ENCODE measurements at regions not wholly inside any gene's neighbourhood (a gene's known extent, or its start where the extent isn't known, plus 50 kb on each side); places are given as distances from the start of the nearest gene placed in this dataset.

DNA sequence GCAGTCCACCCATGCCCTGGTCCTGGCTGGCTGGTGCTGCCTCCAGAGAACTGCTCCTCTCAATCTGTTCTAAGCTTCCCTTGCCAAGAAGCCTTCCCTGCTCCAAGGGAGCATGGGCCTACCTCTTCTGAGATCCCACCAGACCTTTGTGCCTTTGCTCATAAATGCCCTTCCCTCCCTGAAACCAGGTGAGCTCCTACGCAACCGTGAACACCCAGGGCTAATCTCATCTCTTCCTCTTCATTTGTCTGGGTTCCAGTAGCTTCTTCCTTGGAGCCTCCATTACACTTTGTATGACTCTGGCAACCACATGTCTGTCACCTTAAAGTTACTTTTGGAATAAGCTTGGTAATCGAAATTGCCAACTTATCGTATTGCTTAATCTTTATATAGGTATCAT is 270.6 kb downstream of the PBX3 start:
- DNase-seq (ENCODE audit: low read depth, low spot score): no peak
- Histone ChIP-seq H3K27me3 (ENCODE audit: control insufficient read depth, insufficient read depth, low read length) (peaks cover 10% of the 10 kb centered on the region), H3K9me3 (ENCODE audit: control insufficient read depth, insufficient read depth, low read length) (no peaks in the 10 kb centered on the region; the same call in 1 of the 2 replicates), H3K4me3 (ENCODE audit: low read depth, low read length) (no peak overlapping the region), H3K27ac (ENCODE audit: low read depth, low read length) (no peak overlapping the region)
- CTCF ChIA-PET: interaction anchor here (0.9 kb wide), 1 partner anchor 474 kb away, joined by 3 read pairs; no protein-coding TSS in a partner anchor
- POLR2A ChIA-PET: no interaction called here
- TF ChIP-seq, protein P1, sequence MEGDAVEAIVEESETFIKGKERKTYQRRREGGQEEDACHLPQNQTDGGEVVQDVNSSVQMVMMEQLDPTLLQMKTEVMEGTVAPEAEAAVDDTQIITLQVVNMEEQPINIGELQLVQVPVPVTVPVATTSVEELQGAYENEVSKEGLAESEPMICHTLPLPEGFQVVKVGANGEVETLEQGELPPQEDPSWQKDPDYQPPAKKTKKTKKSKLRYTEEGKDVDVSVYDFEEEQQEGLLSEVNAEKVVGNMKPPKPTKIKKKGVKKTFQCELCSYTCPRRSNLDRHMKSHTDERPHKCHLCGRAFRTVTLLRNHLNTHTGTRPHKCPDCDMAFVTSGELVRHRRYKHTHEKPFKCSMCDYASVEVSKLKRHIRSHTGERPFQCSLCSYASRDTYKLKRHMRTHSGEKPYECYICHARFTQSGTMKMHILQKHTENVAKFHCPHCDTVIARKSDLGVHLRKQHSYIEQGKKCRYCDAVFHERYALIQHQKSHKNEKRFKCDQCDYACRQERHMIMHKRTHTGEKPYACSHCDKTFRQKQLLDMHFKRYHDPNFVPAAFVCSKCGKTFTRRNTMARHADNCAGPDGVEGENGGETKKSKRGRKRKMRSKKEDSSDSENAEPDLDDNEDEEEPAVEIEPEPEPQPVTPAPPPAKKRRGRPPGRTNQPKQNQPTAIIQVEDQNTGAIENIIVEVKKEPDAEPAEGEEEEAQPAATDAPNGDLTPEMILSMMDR (IDR thresholded peaks at IDR 0.05; ENCODE audit: low read depth, low read length): no peak

DNA sequence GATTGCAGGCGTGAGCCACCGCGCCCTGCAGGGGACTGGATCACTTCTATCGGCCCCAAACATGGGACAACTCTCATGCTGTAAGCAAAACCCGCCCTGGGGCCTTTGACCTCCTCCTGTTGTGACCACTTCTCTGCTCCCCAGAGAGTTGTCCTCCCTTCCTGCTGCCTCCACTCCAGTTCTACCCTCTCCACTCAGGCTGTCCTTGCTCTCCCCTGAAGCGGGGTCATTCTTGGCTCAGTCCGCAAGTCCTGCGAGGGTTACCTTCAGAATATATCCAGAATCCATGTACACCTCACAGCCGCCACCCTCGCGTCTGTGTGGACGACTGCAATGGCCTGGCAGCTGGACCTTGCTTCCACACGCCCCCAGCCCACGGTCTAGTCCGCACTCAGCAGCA is 273.7 kb downstream of the PBX3 start:
- ChIA-PET POLR2A (no interaction called here), CTCF (no interaction called here)
- H3K27ac ChIP-seq (ENCODE audit: low read depth, low read length): no peak overlapping the region

DNA sequence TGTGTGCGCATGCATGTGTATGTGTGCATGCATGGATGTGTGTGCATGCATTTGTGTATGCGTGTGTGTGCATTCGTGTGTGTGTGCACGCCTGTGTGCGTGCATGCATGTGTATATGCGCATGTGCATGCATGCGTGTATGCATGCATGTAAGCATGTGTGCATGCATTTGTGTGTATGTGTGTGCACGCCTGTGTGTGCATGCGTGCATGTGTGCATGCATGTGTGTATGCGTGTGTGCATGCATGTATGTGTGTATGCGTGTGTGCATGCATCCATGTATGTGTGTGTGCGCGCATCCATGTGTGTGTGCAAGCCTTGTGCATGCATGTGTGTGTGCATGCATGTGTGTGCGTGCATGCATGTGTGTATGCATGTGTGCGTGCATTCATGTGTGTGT is 276.8 kb downstream of the PBX3 start:
- peaks cover 11% of the 10 kb centered on the region for H3K27me3 ChIP-seq (ENCODE audit: control insufficient read depth, insufficient read depth, low read length)
- ChIA-PET POLR2A (no interaction called here), CTCF (no interaction called here)
- H3K4me3 ChIP-seq (ENCODE audit: low read depth, low read length): no peak overlapping the region
- no peaks in the 10 kb centered on the region; the same call in none of the 2 replicates for H3K9me3 ChIP-seq (ENCODE audit: control insufficient read depth, insufficient read depth, low read length)
- no peak overlapping the region for H3K27ac ChIP-seq (ENCODE audit: low read depth, low read length)
- no peak for DNase-seq (ENCODE audit: low read depth, low spot score)
- TF ChIP-seq, protein P1 (IDR thresholded peaks at IDR 0.05; ENCODE audit: low read depth, low read length): no peak

More for the DNA sequence above, 273.7 kb downstream of the PBX3 start:
- Histone ChIP-seq H3K4me3 (ENCODE audit: low read depth, low read length) (no peak overlapping the region), H3K9me3 (ENCODE audit: control insufficient read depth, insufficient read depth, low read length) (no peaks in the 10 kb centered on the region; the same call in 1 of the 2 replicates), H3K27me3 (ENCODE audit: control insufficient read depth, insufficient read depth, low read length) (peaks cover 10% of the 10 kb centered on the region)
- TF ChIP-seq, protein P1 (IDR thresholded peaks at IDR 0.05; ENCODE audit: low read depth, low read length): no peak
- no peak for DNase-seq (ENCODE audit: low read depth, low spot score)

DNA sequence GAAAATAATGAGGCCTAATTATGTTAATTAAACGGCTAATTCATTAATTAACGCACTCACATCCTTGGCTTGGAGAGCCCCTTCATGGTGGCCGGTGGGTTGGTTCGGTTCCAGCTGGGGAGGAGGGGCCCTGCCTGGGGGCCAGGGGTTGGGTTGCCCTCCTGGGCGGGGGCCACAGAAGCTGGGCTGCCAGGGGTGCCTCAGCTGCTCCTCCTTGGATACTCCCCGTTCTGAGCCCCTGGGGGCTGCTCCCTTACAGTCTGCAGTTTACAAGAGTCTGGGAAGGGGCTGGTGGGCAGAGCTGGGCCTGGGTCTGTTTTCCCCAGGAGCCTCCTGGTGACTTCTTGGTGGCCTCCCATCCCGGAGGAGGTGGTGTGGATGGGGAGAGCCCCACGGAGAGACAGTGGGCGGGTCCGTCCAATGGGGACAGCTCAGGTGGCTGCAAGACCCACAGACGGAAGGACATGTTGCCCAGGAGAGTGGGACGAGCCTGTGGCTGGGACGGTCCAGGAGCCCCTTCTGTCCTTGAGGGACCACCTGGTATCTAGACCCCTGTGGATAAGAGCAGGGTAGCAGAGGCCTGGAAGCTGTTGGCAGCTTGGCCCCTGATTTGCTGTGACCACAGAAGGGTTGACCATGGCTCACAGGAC is 277.5 kb downstream of the PBX3 start:
- POLR2A ChIA-PET: no interaction called here

DNA sequence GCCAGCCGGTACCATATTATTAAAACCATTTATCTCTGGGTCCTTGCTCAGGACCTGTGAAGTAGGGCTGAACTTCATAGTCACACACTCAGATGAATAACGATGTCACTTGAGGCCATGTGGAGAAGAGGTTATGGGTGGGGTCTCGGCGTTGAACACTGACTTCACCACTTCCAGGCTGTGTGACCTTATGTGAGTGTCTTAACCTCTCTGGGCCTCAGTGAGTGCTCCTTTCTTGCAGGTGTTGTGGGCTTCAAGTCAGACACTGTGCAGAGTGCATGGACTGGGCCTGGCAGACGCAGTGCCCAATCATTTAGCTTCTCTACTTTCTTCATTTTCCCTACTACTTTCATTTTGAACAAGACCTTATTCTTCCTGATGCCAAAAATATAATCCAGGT is 278.8 kb downstream of the PBX3 start:
- TF ChIP-seq, protein P1 (IDR thresholded peaks at IDR 0.05; ENCODE audit: low read depth, low read length): no peak
- no peak for DNase-seq (ENCODE audit: low read depth, low spot score)
- Histone ChIP-seq H3K9me3 (ENCODE audit: control insufficient read depth, insufficient read depth, low read length) (no peaks in the 10 kb centered on the region; the same call in none of the 2 replicates), H3K4me3 (ENCODE audit: low read depth, low read length) (no peak overlapping the region), H3K27me3 (ENCODE audit: control insufficient read depth, insufficient read depth, low read length) (peaks cover 11% of the 10 kb centered on the region), H3K27ac (ENCODE audit: low read depth, low read length) (no peak overlapping the region)
- CTCF ChIA-PET: no interaction called here
- POLR2A ChIA-PET: no interaction called here

More for the DNA sequence above, 277.5 kb downstream of the PBX3 start:
- CTCF ChIA-PET: no interaction called here
- DNase-seq (ENCODE audit: low read depth, low spot score): no peak
- Histone ChIP-seq H3K27me3 (ENCODE audit: control insufficient read depth, insufficient read depth, low read length) (peaks cover 11% of the 10 kb centered on the region), H3K4me3 (ENCODE audit: low read depth, low read length) (no peak overlapping the region), H3K9me3 (ENCODE audit: control insufficient read depth, insufficient read depth, low read length) (no peaks in the 10 kb centered on the region; the same call in none of the 2 replicates), H3K27ac (ENCODE audit: low read depth, low read length) (no peak overlapping the region)
- TF ChIP-seq, protein P1 (IDR thresholded peaks at IDR 0.05; ENCODE audit: low read depth, low read length): no peak

Data from AG04450 (cell line).